AG04450 (cell line): ENCODE measurements at regions not wholly inside any gene's neighbourhood (a gene's known extent, or its start where the extent isn't known, plus 50 kb on each side); places are given as distances from the start of the nearest gene placed in this dataset.

ENCODE experiments used
- CTCF ChIA-PET: fragments of 300-600, 350-600 bp; formaldehyde crosslinking; extraction: SDS; loops from one replicate; lab custom pipeline; 2022; ENCODE audit warnings: antibody characterized with exemption, inconsistent platforms; lab: Charles Lee
- POLR2A ChIA-PET: fragments of 350-600 bp; formaldehyde crosslinking; extraction: SDS; loops from one replicate; lab custom pipeline; 2021; ENCODE audit warnings: antibody characterized with exemption, inconsistent platforms; lab: Yijun Ruan, JAX
- DNase-seq: peaks from one replicate; pipeline ENCODE4 v3.0.0-alpha.2; 2011; ENCODE audit warnings: low read depth, low spot score
- H3K27ac ChIP-seq: one replicate; pipeline ENCODE4 v1.5.1; 2012; ENCODE audit warnings: low read depth, low read length, control low read depth
- H3K27me3 ChIP-seq: one replicate; pipeline ENCODE4 v1.6.0; 2012; ENCODE audit warnings: low read length; ENCODE audit not compliant: control insufficient read depth, insufficient read depth
- H3K4me3 ChIP-seq: 2 replicates; pipeline ENCODE4 v1.5.1; 2011; ENCODE audit warnings: mild to moderate bottlenecking, low read depth, low read length, control low read depth
- H3K9me3 ChIP-seq: 2 replicates; pipeline ENCODE4 v1.5.1; 2012; ENCODE audit warnings: low read length; ENCODE audit not compliant: control insufficient read depth, insufficient read depth
- TF ChIP-seq, protein P1 (sequence below): IDR thresholded peaks from 2 replicates; pipeline ENCODE4 v1.5.1; 2011; ENCODE audit warnings: low read depth, low read length, control low read depth, inconsistent platforms

- ChIA-PET CTCF (no interaction called here), POLR2A (no interaction called here)
- Histone ChIP-seq H3K27ac (no peak overlapping the region), H3K27me3 (no peaks in the 10 kb centered on the region), H3K9me3 (peaks cover 8% of the 10 kb centered on the region; the same call in 1 of the 2 replicates), H3K4me3 (no peak overlapping the region)
- TF ChIP-seq, protein P1, sequence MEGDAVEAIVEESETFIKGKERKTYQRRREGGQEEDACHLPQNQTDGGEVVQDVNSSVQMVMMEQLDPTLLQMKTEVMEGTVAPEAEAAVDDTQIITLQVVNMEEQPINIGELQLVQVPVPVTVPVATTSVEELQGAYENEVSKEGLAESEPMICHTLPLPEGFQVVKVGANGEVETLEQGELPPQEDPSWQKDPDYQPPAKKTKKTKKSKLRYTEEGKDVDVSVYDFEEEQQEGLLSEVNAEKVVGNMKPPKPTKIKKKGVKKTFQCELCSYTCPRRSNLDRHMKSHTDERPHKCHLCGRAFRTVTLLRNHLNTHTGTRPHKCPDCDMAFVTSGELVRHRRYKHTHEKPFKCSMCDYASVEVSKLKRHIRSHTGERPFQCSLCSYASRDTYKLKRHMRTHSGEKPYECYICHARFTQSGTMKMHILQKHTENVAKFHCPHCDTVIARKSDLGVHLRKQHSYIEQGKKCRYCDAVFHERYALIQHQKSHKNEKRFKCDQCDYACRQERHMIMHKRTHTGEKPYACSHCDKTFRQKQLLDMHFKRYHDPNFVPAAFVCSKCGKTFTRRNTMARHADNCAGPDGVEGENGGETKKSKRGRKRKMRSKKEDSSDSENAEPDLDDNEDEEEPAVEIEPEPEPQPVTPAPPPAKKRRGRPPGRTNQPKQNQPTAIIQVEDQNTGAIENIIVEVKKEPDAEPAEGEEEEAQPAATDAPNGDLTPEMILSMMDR, result no peak
- no peak for DNase-seq
Observed at GRCh38 chr10:111560027-111560426, 483.2 kb downstream of the ADRA2A start.

GRCh38 chr10:111561124-111561523 lies 484.3 kb downstream of the ADRA2A start:
- no peak for DNase-seq
- POLR2A ChIA-PET, result no interaction called here
- Histone ChIP-seq H3K27me3 (no peaks in the 10 kb centered on the region), H3K27ac (no peak overlapping the region), H3K4me3 (no peak overlapping the region), H3K9me3 (peaks cover 11% of the 10 kb centered on the region; the same call in 1 of the 2 replicates)
- CTCF ChIA-PET, result no interaction called here
- TF ChIP-seq, protein P1, result no peak

DNA sequence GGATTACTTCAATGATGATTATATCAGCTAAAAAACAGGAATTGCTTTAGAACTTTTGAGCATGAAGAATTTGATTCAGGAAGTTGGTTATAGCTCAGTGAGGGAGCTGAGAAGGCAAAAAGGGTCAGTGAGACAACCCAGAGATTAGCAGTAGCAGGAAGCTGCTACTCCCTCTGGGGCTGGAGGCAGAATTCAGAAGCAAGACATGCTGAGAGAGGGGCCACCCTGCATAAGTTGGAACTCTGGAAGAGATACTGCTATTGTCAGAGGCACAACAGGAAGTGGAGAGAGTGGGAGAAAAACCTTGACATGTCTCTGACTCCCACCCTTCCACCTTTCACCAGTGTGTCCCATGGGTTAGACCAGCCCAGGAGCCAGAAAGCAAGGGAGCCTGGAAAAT lies 488.7 kb downstream of the ADRA2A start:
- Histone ChIP-seq H3K27me3 (no peaks in the 10 kb centered on the region), H3K27ac (no peak overlapping the region), H3K4me3 (no peak overlapping the region), H3K9me3 (peaks cover 11% of the 10 kb centered on the region; the same call in 1 of the 2 replicates)
- no peak for DNase-seq
- POLR2A ChIA-PET, result no interaction called here
- TF ChIP-seq, protein P1, result no peak
- CTCF ChIA-PET, result no interaction called here

DNA sequence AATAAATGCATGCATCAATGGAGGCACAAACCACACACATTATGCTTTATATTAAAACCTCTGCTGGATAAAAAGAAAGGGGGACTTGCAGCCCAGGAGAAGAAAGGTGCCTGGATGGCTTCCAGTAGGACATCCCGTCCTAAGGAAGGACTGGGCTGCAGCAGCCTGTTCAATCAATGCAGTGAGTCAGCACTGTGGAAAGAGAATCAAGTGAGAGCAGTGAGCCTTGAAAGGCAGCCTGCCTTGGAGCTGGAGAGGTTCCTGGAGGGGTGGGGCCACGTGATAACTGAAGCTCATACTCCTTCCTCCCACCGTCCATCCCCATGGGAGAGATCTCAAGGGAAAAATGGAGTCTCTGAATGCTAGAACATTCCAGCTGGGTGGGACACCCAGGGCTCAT lies 501.2 kb downstream of the ADRA2A start:
- H3K4me3 ChIP-seq, result no peak overlapping the region
- peaks cover 11% of the 10 kb centered on the region; the same call in 1 of the 2 replicates for H3K9me3 ChIP-seq
- TF ChIP-seq, protein P1, result no peak
- POLR2A ChIA-PET, result no interaction called here
- no peak overlapping the region for H3K27ac ChIP-seq
- no peaks in the 10 kb centered on the region for H3K27me3 ChIP-seq
- CTCF ChIA-PET, result no interaction called here
- no peak for DNase-seq

GRCh38 chr10:111579473-111579872 lies 502.6 kb downstream of the ADRA2A start:
- TF ChIP-seq, protein P1, result no peak
- no peak overlapping the region for H3K4me3 ChIP-seq
- CTCF ChIA-PET, result no interaction called here

More at GRCh38 chr10:111579473-111579872, 502.6 kb downstream of the ADRA2A start:
- Histone ChIP-seq H3K27me3 (no peaks in the 10 kb centered on the region), H3K27ac (no peak overlapping the region), H3K9me3 (peaks cover 6% of the 10 kb centered on the region; the same call in 1 of the 2 replicates)
- DNase-seq, result no peak
- POLR2A ChIA-PET, result no interaction called here
